ENCODE measurements at regions not wholly inside any gene's neighbourhood (a gene's known extent, or its start where the extent isn't known, plus 50 kb on each side); places are given as distances from the start of the nearest gene placed in this dataset.
A peak's percentile ranks its signal among the peaks of the same experiment; 100 is the strongest.

- Histone ChIP-seq H3K4me3 (ENCODE audit: severe bottlenecking) (peak overlapping the region; percentile 45), H3K27ac (ENCODE audit: poor library complexity, severe bottlenecking) (peak overlapping the region; percentile 12), H3K36me3 (ENCODE audit: low read depth) (no peaks in the 10 kb centered on the region), H3K4me1 (ENCODE audit: insufficient read depth, poor library complexity, severe bottlenecking) (peaks cover 16% of the 10 kb centered on the region), H3K9me3 (ENCODE audit: severe bottlenecking) (no peaks in the 10 kb centered on the region), H3K27me3 (ENCODE audit: insufficient read depth, poor library complexity, severe bottlenecking) (no peaks in the 10 kb centered on the region)
- peak; percentile 78 for ATAC-seq (ENCODE audit: low read depth)
- no peak for TF ChIP-seq CTCF (IDR thresholded peaks at IDR 0.05; ENCODE audit: poor library complexity, severe bottlenecking)
- DNase-seq (ENCODE audit: low spot score) = no peak
Observed at GRCh38 chr6:105992315-105992961, 93.7 kb upstream of the PRDM1 start.

DNA sequence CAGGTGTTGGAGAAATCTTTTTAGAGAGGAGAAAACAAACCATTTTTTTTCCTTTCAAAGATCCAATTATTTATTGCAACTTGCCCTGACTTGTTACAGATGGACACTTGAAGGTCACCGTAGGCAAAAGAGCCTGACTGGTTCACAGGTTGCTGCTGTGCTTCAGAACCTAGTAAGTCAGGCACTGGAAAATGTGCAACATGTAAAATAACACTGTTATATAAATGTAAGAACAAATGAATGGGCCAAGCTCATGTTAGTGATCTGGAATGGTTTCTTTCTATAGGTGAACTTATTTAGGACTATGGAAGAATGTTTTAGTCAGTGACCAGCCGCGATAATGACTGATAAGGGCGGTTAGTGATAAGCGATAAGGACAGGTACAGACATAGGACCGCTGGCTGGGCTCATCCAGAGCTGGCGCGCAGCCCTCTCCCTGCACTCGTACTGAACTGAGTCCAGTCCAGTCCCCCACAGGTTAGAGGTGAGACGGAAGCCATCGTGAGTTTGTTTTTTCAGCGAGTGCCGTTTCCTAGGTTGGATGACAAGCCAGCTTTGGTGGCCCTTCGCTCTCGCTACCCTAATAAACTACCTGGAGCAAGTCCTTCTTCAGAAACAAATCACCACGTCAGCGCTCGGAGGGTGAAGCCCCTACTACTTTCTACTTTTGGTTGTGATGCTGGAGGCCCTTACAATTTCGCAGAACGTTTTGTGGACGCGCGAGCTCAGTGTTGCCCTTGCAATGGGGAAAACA, 94.4 kb upstream of the PRDM1 start:
- ATAC-seq (ENCODE audit: low read depth) = peak; percentile 48; the same call in 2 of the 3 replicates
- no peak for DNase-seq (ENCODE audit: low spot score)
- H3K27me3 ChIP-seq (ENCODE audit: insufficient read depth, poor library complexity, severe bottlenecking) = no peaks in the 10 kb centered on the region

DNA sequence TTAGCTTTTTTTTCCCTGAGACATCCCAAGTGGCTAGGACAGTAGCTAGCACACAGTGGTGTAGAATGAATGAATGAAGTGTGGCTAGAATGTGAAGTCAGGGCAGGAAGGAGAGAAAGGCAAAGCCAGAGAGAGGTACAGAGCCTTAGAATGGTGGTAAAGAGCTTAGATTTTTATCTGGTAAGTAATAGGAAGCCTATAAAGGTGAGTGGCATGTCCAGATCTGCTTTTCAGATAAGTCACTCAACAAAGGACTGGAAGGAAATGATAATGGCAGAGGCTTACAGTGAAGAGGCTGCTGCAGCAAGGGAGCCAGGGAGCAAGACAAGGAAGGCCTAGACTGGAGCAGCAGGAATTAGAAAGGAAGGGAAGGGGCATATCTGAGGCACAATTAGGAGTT, 96.0 kb upstream of the PRDM1 start:
- no peaks in the 10 kb centered on the region for H3K9me3 ChIP-seq (ENCODE audit: severe bottlenecking)

More for the DNA sequence above, 94.4 kb upstream of the PRDM1 start:
- H3K36me3 ChIP-seq (ENCODE audit: low read depth) = no peaks in the 10 kb centered on the region
- H3K9me3 ChIP-seq (ENCODE audit: severe bottlenecking) = no peaks in the 10 kb centered on the region
- H3K27ac ChIP-seq (ENCODE audit: poor library complexity, severe bottlenecking) = peak overlapping the region; percentile 12
- no peak for TF ChIP-seq CTCF (IDR thresholded peaks at IDR 0.05; ENCODE audit: poor library complexity, severe bottlenecking)
- peaks cover 16% of the 10 kb centered on the region for H3K4me1 ChIP-seq (ENCODE audit: insufficient read depth, poor library complexity, severe bottlenecking)
- H3K4me3 ChIP-seq (ENCODE audit: severe bottlenecking) = peak overlapping the region; percentile 45

DNA sequence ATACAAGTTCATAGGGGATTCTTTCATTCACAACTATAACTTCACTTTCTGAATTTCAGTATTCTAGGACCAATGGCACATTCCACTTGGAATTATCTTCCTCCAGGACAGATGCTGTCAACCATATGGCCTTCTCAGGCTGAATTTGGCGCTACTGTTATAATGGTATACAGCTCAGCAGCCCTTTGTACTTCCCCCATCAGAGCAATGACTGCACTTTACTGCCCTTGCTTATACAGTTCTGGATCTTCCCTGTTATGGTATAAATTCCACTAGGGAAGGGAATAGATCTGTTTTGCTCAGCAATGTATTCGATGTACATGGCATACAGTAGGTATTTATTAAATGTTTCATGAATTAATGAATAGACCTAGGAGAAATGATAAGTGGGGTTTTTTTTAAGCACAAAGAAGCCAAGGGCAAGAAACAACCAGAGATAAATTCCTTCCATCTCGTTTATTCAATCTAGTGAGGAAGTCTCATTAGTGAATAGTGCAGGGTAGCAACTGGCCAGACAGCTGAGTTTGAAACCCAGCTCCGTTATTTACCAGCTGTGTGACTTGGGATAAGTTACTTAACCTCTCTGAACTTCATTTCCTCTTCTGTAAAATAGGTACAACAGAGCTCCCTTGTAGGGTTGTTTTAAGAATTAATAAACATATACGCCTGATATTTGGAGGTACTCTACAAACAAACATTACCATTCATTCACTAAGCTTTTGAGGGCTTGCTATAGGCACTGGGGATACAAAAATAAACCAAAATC, 97.1 kb upstream of the PRDM1 start:
- Histone ChIP-seq H3K4me1 (ENCODE audit: insufficient read depth, poor library complexity, severe bottlenecking) (peaks cover 16% of the 10 kb centered on the region), H3K9me3 (ENCODE audit: severe bottlenecking) (no peaks in the 10 kb centered on the region), H3K27ac (ENCODE audit: poor library complexity, severe bottlenecking) (no peak overlapping the region), H3K27me3 (ENCODE audit: insufficient read depth, poor library complexity, severe bottlenecking) (no peaks in the 10 kb centered on the region), H3K4me3 (ENCODE audit: severe bottlenecking) (no peak overlapping the region), H3K36me3 (ENCODE audit: low read depth) (no peaks in the 10 kb centered on the region)
- TF ChIP-seq CTCF (IDR thresholded peaks at IDR 0.05; ENCODE audit: poor library complexity, severe bottlenecking) = no peak
- DNase-seq (ENCODE audit: low spot score) (no peak), ATAC-seq (ENCODE audit: low read depth) (no peak)

More for the DNA sequence above, 96.0 kb upstream of the PRDM1 start:
- H3K4me3 ChIP-seq (ENCODE audit: severe bottlenecking) = no peak overlapping the region
- no peaks in the 10 kb centered on the region for H3K27me3 ChIP-seq (ENCODE audit: insufficient read depth, poor library complexity, severe bottlenecking)
- no peaks in the 10 kb centered on the region for H3K36me3 ChIP-seq (ENCODE audit: low read depth)
- no peak for TF ChIP-seq CTCF (IDR thresholded peaks at IDR 0.05; ENCODE audit: poor library complexity, severe bottlenecking)
- no peak for DNase-seq (ENCODE audit: low spot score)
- H3K27ac ChIP-seq (ENCODE audit: poor library complexity, severe bottlenecking) = no peak overlapping the region
- peak; percentile 38; the same call in 2 of the 3 replicates for ATAC-seq (ENCODE audit: low read depth)
- H3K4me1 ChIP-seq (ENCODE audit: insufficient read depth, poor library complexity, severe bottlenecking) = peaks cover 16% of the 10 kb centered on the region

Data from RWPE2 (cell line).